Smooth muscle cell (in vitro differentiated cells): ENCODE measurements at regions not wholly inside any gene's neighbourhood (a gene's known extent, or its start where the extent isn't known, plus 50 kb on each side); places are given as distances from the start of the nearest gene placed in this dataset.

ENCODE experiments used
- DNase-seq: peaks from one replicate; lab custom pipeline; 2025; ENCODE audit not compliant: unreplicated experiment; lab: John Stamatoyannopoulos, UW
- H2AFZ ChIP-seq: fragments of 200-600 bp; sonication (generic); 2 replicates; pipeline ENCODE4 v1.6.0; 2016; ENCODE audit warnings: antibody characterized with exemption, low read depth, mild to moderate bottlenecking
- H3F3A ChIP-seq: fragments of 200-600 bp; sonication (generic); 2 replicates; pipeline ENCODE4 v1.6.0; 2017; ENCODE audit warnings: antibody characterized with exemption, low read depth
- H3K27ac ChIP-seq: fragments of 200-600 bp; sonication (generic); 2 replicates; pipeline ENCODE4 v1.5.1; 2016; ENCODE audit warnings: low read depth, mild to moderate bottlenecking
- H3K27me3 ChIP-seq: fragments of 200-600 bp; sonication (generic); 2 replicates; pipeline ENCODE4 v1.6.1; 2016; ENCODE audit warnings: low read depth, mild to moderate bottlenecking
- H3K36me3 ChIP-seq: fragments of 200-600 bp; sonication (generic); 2 replicates; pipeline ENCODE4 v1.5.1; 2016; ENCODE audit warnings: low read depth
- H3K4me1 ChIP-seq: fragments of 200-600 bp; sonication (generic); 2 replicates; pipeline ENCODE4 v1.5.1; 2016; ENCODE audit warnings: low read depth
- H3K4me2 ChIP-seq: fragments of 200-600 bp; sonication (generic); 2 replicates; pipeline ENCODE4 v1.6.0; 2016; ENCODE audit warnings: mild to moderate bottlenecking
- H3K4me3 ChIP-seq: fragments of 200-600 bp; sonication (generic); 2 replicates; pipeline ENCODE4 v1.5.1; 2016; ENCODE audit warnings: mild to moderate bottlenecking
- H3K79me2 ChIP-seq: fragments of 200-600 bp; sonication (generic); 2 replicates; pipeline ENCODE4 v1.6.0; 2016; ENCODE audit warnings: low read depth, mild to moderate bottlenecking
- H3K9ac ChIP-seq: fragments of 200-600 bp; sonication (generic); 2 replicates; pipeline ENCODE4 v1.6.0; 2016; ENCODE audit warnings: low read depth
- H3K9me3 ChIP-seq: fragments of 200-600 bp; sonication (generic); replicated peaks from 2 replicates; pipeline ENCODE4 v1.5.1; 2016; ENCODE audit warnings: low read depth
- H4K20me1 ChIP-seq: fragments of 200-600 bp; sonication (generic); 2 replicates; pipeline ENCODE4 v1.6.0; 2016; ENCODE audit warnings: low read depth
- CTCF ChIP-seq: fragments of 200-600 bp; sonication (generic); IDR thresholded peaks from 2 replicates; pipeline ENCODE4 v1.5.1; 2017; ENCODE audit warnings: borderline replicate concordance, mild to moderate bottlenecking, antibody characterized with exemption; ENCODE audit not compliant: insufficient read depth, poor library complexity, severe bottlenecking
- WGBS: methylation state at CpG from one replicate; pipeline ENCODE4 v1.1.7; 2016; ENCODE audit warnings: low lambda C conversion rate; 5-methylcytosine and 5-hydroxymethylcytosine counted together

GRCh38 chr4:153931804-153932203 is 142.9 kb upstream of the SFRP2 start:
- no peak overlapping the region for H3K27ac ChIP-seq
- H3K27me3 ChIP-seq = no peaks in the 10 kb centered on the region
- no peaks in the 10 kb centered on the region for H3F3A ChIP-seq
- H3K9ac ChIP-seq = no peak overlapping the region
- H3K4me2 ChIP-seq = no peak overlapping the region
- H3K79me2 ChIP-seq = no peaks in the 10 kb centered on the region
- no peaks in the 10 kb centered on the region for H3K36me3 ChIP-seq
- 65% methylated on average over 1 of the region's 1 CpG for WGBS
- no peak for TF ChIP-seq CTCF
- H3K9me3 ChIP-seq = no peaks in the 10 kb centered on the region
- DNase-seq = no peak
- H3K4me1 ChIP-seq = peaks cover 44% of the 10 kb centered on the region
- H3K4me3 ChIP-seq = no peak overlapping the region
- H4K20me1 ChIP-seq = no peaks in the 10 kb centered on the region
- no peak overlapping the region for H2AFZ ChIP-seq

- Histone ChIP-seq H3K4me1 (peaks cover 37% of the 10 kb centered on the region), H3K4me2 (no peak overlapping the region), H3K9me3 (no peaks in the 10 kb centered on the region), H3K27me3 (no peaks in the 10 kb centered on the region), H2AFZ (no peak overlapping the region), H3K79me2 (no peaks in the 10 kb centered on the region), H3F3A (no peaks in the 10 kb centered on the region), H3K9ac (no peak overlapping the region), H3K36me3 (no peaks in the 10 kb centered on the region), H3K27ac (no peak overlapping the region), H4K20me1 (no peaks in the 10 kb centered on the region), H3K4me3 (no peak overlapping the region)
- TF ChIP-seq CTCF = no peak
- 90% methylated on average over 5 of the region's 5 CpGs for WGBS
- DNase-seq = no peak
Observed at GRCh38 chr4:153929675-153930074, 140.8 kb upstream of the SFRP2 start.

- H4K20me1 ChIP-seq = no peaks in the 10 kb centered on the region
- no peak overlapping the region for H3K4me2 ChIP-seq
- no peak overlapping the region for H2AFZ ChIP-seq
- no peak overlapping the region for H3K27ac ChIP-seq
- H3K4me1 ChIP-seq = peaks cover 23% of the 10 kb centered on the region
- no peak overlapping the region for H3K9ac ChIP-seq
- no peak overlapping the region for H3K4me3 ChIP-seq
- DNase-seq = no peak
- H3K79me2 ChIP-seq = no peaks in the 10 kb centered on the region
- H3K27me3 ChIP-seq = no peaks in the 10 kb centered on the region
- WGBS = 72% methylated on average over 5 of the region's 5 CpGs
- no peak for TF ChIP-seq CTCF
- H3K36me3 ChIP-seq = no peaks in the 10 kb centered on the region
- H3K9me3 ChIP-seq = no peaks in the 10 kb centered on the region
- no peaks in the 10 kb centered on the region for H3F3A ChIP-seq
Observed at GRCh38 chr4:153927451-153927850, 138.6 kb upstream of the SFRP2 start.

GRCh38 chr4:153922148-153922547 is 133.3 kb upstream of the SFRP2 start:
- H3K4me1 ChIP-seq = no peaks in the 10 kb centered on the region
- H2AFZ ChIP-seq = no peak overlapping the region
- no peak overlapping the region for H3K27ac ChIP-seq
- H3K9ac ChIP-seq = no peak overlapping the region
- TF ChIP-seq CTCF = no peak
- no peak overlapping the region for H3K4me2 ChIP-seq
- no peaks in the 10 kb centered on the region for H3K36me3 ChIP-seq
- DNase-seq = no peak
- peaks cover 5% of the 10 kb centered on the region for H3K27me3 ChIP-seq
- H3F3A ChIP-seq = no peaks in the 10 kb centered on the region
- H3K9me3 ChIP-seq = no peaks in the 10 kb centered on the region
- no peak overlapping the region for H3K4me3 ChIP-seq
- H4K20me1 ChIP-seq = no peaks in the 10 kb centered on the region
- no peaks in the 10 kb centered on the region for H3K79me2 ChIP-seq
- 89% methylated on average over 2 of the region's 2 CpGs for WGBS
